ENCODE measurements at regions not wholly inside any gene's neighbourhood (a gene's known extent, or its start where the extent isn't known, plus 50 kb on each side); places are given as distances from the start of the nearest gene placed in this dataset.

- WGBS, 2 experiments (ENCODE audit: extremely low coverage in 1 of 2, insufficient coverage in 1 of 2, insufficient read length in 1 of 2, insufficient replicate concordance in 2 of 2, low coverage in 1 of 2, low lambda C conversion rate in 2 of 2, missing lambda C conversion rate in 1 of 2) = 86% methylated on average over 3 of the region's 3 CpGs; no CpG with 5 or more reads in 1 of the 2 experiments
- H3K79me2 ChIP-seq (ENCODE audit: control insufficient read depth in 1 of 2, insufficient read depth in 2 of 2, low read length in 2 of 2) = no peaks in the 10 kb centered on the region
- H3K9me3 ChIP-seq (ENCODE audit: insufficient read depth in 2 of 2, low read depth in 1 of 2, low read length in 1 of 2) = no peaks in the 10 kb centered on the region
- no peaks in the 10 kb centered on the region for H4K20me1 ChIP-seq (replicated peaks in 1 of 2; ENCODE audit: control insufficient read depth in 1 of 2, insufficient read depth in 2 of 2, low read length in 2 of 2)
- H3K27me3 ChIP-seq (replicated peaks in 1 of 4; ENCODE audit: control insufficient read depth in 3 of 4, extremely low read depth in 1 of 4, insufficient read depth in 3 of 4, low read length in 3 of 4) = no peaks in the 10 kb centered on the region
- no peak overlapping the region for H2BK120ac ChIP-seq (replicated peaks; ENCODE audit: low read depth, low read length)
- H2BK12ac ChIP-seq (ENCODE audit: low read depth, low read length) = no peak overlapping the region
- H3K79me1 ChIP-seq (ENCODE audit: low read depth, low read length) = no peaks in the 10 kb centered on the region
- H3K18ac ChIP-seq (ENCODE audit: extremely low read depth, low read length) = no peak overlapping the region
- no peak overlapping the region for H3K23ac ChIP-seq (ENCODE audit: insufficient read length)
- no peak overlapping the region for H3K56ac ChIP-seq (replicated peaks; ENCODE audit: insufficient read length, low read depth, low read length)
- no peak for FAIRE-seq
- no peak for DNase-seq (ENCODE audit: low read depth in 1 of 2, low spot score in 2 of 2)
- H4K5ac ChIP-seq (ENCODE audit: insufficient read length, low read depth, low read length) = no peak overlapping the region
- no peak overlapping the region for H3K14ac ChIP-seq (ENCODE audit: insufficient read length)
- peaks cover 0 to 4% (median 0%) of the 10 kb centered on the region in 4 experiments; a peak in 3 of 7 replicates for H3K4me1 ChIP-seq (replicated peaks in 1 of 4; ENCODE audit: control insufficient read depth in 3 of 4, insufficient read depth in 4 of 4, low read length in 3 of 4)
- no peak overlapping the region for H2BK5ac ChIP-seq (ENCODE audit: low read depth, low read length)
- no peak overlapping the region for H3K4me2 ChIP-seq (ENCODE audit: insufficient read depth in 1 of 2, low read depth in 2 of 2, low read length in 2 of 2)
- POLR2A ChIA-PET (ENCODE audit: partially characterized antibody) = no interaction called here
- H2BK15ac ChIP-seq (ENCODE audit: low read length) = no peak overlapping the region
- CTCF ChIA-PET (ENCODE audit: partially characterized antibody) = no interaction called here
- H2AFZ ChIP-seq (ENCODE audit: low read length) = no peak overlapping the region
- H3K27ac ChIP-seq (ENCODE audit: low read depth, low read length) = no peak overlapping the region
- H3K36me3 ChIP-seq (ENCODE audit: control insufficient read depth in 2 of 4, insufficient read depth in 4 of 4, low read length in 3 of 4) = no peaks in the 10 kb centered on the region
- H3K4ac ChIP-seq (replicated peaks; ENCODE audit: insufficient read length, low read depth, low read length) = no peak overlapping the region
- no peaks in the 10 kb centered on the region for H3K23me2 ChIP-seq (ENCODE audit: low read depth, low read length)
- H3K9ac ChIP-seq (replicated peaks in 1 of 4; ENCODE audit: extremely low read depth in 1 of 4, low read depth in 3 of 4, low read length in 3 of 4) = no peak overlapping the region
- H4K91ac ChIP-seq (replicated peaks; ENCODE audit: insufficient read length, low read length) = no peak overlapping the region
- H3K4me3 ChIP-seq (ENCODE audit: extremely low read depth in 1 of 4, insufficient read depth in 2 of 4, low read depth in 3 of 4, low read length in 4 of 4) = no peak overlapping the region
- H2BK20ac ChIP-seq (ENCODE audit: low read length) = 0 out of 2 replicates have a peak overlapping the region, but pooled peaks have one; percentile 17
- no peak overlapping the region; the same call in 1 of the 2 replicates for H4K8ac ChIP-seq (ENCODE audit: extremely low read depth, insufficient read depth, low read length)
- H2AK5ac ChIP-seq (ENCODE audit: low read depth, low read length) = no peak overlapping the region
- TF ChIP-seq SIRT6 (IDR thresholded peaks at IDR 0.05; ENCODE audit: low read length) = no peak
- no peak for TF ChIP-seq SP1 (IDR thresholded peaks at IDR 0.05; ENCODE audit: low read depth, low read length)
- TF ChIP-seq EZH2 (IDR thresholded peaks at IDR 0.05; ENCODE audit: low read depth, low read length, severe bottlenecking) = no peak
- no peak for TF ChIP-seq KDM4A (IDR thresholded peaks at IDR 0.05; ENCODE audit: low read depth, low read length, severe bottlenecking)
- no peak for TF ChIP-seq ZNF274 (IDR thresholded peaks at IDR 0.05; ENCODE audit: borderline replicate concordance, extremely low read depth, low read length)
- no peak for TF ChIP-seq USF2 (IDR thresholded peaks at IDR 0.05; ENCODE audit: low read length)
- TF ChIP-seq SP4 (IDR thresholded peaks at IDR 0.05; ENCODE audit: low read length) = no peak
- TF ChIP-seq BACH1 (IDR thresholded peaks at IDR 0.05; ENCODE audit: low read length) = no peak
- TF ChIP-seq TAF7 (optimal IDR thresholded peaks at IDR 0.05; ENCODE audit: borderline replicate concordance, low read depth, low read length) = no peak
- no peak for TF ChIP-seq POLR2A (IDR thresholded peaks at IDR 0.05; ENCODE audit: control extremely low read depth in 1 of 2, low read depth in 2 of 2, low read length in 2 of 2)
- no peak for TF ChIP-seq FOSL1 (IDR thresholded peaks at IDR 0.05; ENCODE audit: insufficient read depth, low read depth, low read length)
- no peak for TF ChIP-seq RXRA (IDR thresholded peaks at IDR 0.05; ENCODE audit: insufficient read depth, low read depth, low read length)
- no peak for TF ChIP-seq HDAC6 (IDR thresholded peaks at IDR 0.05; ENCODE audit: low read depth, low read length)
- no peak for TF ChIP-seq SAP30 (IDR thresholded peaks at IDR 0.05; ENCODE audit: insufficient read depth, insufficient replicate concordance, low read length)
- TF ChIP-seq EGR1 (IDR thresholded peaks at IDR 0.05; ENCODE audit: borderline replicate concordance, low read depth, low read length) = no peak
Observed at GRCh38 chr2:101612019-101612418, 85.5 kb upstream of the MAP4K4 start.

All from H1 (cell line).